GM12892 (cell line): ENCODE measurements at regions not wholly inside any gene's neighbourhood (a gene's known extent, or its start where the extent isn't known, plus 50 kb on each side); places are given as distances from the start of the nearest gene placed in this dataset.

ENCODE experiments used
- DNase-seq: peaks from one replicate; pipeline ENCODE4 v3.0.0; 2011; ENCODE audit not compliant: insufficient read length
- FAIRE-seq: peaks from 2 replicates; lab custom pipeline; 2011; peaks lifted over from hg19 to GRCh38; lab: Jason Lieb, UNC
- POLR2A ChIP-seq: IDR thresholded peaks from 2 replicates; pipeline ENCODE4 v1.6.1; 2011; ENCODE audit warnings: low read depth, low read length, control low read depth
- POLR2AphosphoS5 ChIP-seq: IDR thresholded peaks from 2 replicates; pipeline ENCODE4 v1.6.1; 2011; ENCODE audit warnings: low read depth, low read length, control low read depth
- TAF1 ChIP-seq: IDR thresholded peaks from 2 replicates; pipeline ENCODE4 v1.6.1; 2011; ENCODE audit warnings: low read depth, mild to moderate bottlenecking, control low read depth, low read length, borderline replicate concordance

DNA sequence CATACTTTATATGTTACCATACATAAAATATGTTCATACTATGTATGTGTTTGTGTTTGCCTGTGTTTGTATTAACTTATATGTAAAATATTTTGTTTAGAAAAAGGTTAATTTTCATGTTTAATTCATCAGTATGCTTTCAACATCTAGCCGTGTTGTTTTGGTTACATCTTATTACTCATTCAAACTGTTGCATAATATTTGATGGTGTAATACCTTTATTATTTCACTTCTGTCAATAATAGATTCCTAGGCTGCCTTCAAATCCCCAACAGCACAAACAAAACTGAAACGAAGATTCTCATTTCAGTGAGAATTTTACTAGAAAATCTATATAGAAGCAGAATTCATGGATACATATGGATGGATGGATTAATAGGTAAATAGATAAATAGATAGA, 462.3 kb upstream of the ADGRL3 start:
- no peak for DNase-seq
- TF ChIP-seq POLR2AphosphoS5 (no peak), TAF1 (no peak), POLR2A (no peak)
- no peak for FAIRE-seq

GRCh38 chr4:60743654-60744053, 456.5 kb upstream of the ADGRL3 start:
- FAIRE-seq (no peak), DNase-seq (no peak)
- TF ChIP-seq POLR2A: no peak
- no peak for TF ChIP-seq TAF1
- no peak for TF ChIP-seq POLR2AphosphoS5

DNA sequence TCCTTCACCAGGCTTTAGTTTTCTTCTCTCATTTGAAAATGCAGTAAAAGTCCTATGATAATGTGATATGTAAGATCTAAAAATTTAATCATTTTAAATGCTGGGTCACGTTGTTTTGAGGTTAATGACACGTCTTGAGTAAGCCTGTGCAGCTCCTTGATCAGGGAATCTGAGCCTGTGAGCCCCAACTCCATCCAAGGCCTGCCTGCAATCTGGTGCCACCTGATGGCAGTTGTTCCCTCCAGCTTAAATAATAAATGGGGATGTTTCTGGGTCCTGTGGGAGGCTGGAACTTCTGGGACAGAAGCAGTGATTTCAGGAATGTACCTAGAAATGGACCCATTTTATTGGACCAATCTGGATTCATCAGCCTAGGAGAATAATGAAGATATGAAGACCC, 455.4 kb upstream of the ADGRL3 start:
- no peak for DNase-seq
- no peak for FAIRE-seq
- TF ChIP-seq TAF1 (no peak), POLR2AphosphoS5 (no peak), POLR2A (no peak)

DNA sequence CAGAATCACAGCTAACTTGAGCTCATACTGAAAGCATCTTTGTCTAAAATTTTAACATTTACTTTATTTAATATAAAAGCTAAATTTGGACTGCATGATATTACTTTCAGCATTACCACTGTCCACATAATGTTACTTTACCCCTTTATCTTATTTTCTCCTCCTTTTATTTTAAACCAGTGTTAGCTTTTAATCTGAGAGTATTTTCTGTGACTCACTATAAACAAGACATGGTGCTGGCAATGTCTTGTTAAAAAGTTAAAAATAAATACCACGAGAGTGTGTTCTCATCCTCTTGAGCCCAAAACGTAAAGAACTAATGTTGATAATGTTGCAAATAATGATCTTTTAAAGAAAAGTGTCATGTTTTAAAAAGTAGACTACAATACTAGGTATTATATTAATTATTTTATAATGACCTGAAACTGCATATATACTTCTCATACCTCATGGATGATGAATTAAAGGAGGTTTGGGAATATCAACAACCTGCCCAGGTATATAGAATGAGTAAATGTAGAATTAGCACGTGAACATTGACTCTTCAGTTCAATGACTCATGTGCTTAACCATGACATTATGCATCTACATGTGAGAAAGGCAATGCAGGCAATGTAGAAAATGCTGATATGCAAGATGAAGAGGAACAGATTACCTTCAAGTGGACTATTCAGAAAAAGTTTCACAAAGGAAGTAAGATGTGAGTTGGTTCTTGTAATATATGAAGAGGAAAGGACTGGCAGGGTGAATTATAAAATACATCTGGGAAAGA, 454.1 kb upstream of the ADGRL3 start:
- DNase-seq (no peak), FAIRE-seq (no peak)
- TF ChIP-seq TAF1 (no peak), POLR2AphosphoS5 (no peak), POLR2A (no peak)

DNA sequence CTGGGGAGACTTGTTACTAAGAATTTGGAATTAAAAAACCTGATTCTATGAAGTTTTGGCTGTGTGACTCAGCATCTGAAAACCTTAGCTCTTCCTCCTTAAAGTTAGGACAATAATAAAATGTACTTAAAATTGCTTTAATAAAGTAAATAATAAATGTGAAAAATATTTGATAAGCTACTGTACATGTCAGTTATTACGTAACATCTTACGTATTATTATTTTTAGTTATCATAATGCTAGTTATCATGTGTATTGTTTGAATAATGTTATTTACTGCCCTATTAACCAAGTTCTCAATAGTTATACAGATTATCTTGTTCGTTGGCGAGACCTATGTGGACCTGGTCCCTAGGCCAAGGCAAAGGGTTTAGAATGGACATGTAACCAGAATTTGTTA, 449.2 kb upstream of the ADGRL3 start:
- no peak for DNase-seq
- no peak for FAIRE-seq
- TF ChIP-seq POLR2AphosphoS5 (no peak), POLR2A (no peak), TAF1 (no peak)

- DNase-seq: no peak
- FAIRE-seq: no peak
- no peak for TF ChIP-seq POLR2AphosphoS5
- no peak for TF ChIP-seq POLR2A
- no peak for TF ChIP-seq TAF1
These were observed 442.0 kb upstream of the ADGRL3 start for GRCh38 chr4:60757986-60758680.

DNA sequence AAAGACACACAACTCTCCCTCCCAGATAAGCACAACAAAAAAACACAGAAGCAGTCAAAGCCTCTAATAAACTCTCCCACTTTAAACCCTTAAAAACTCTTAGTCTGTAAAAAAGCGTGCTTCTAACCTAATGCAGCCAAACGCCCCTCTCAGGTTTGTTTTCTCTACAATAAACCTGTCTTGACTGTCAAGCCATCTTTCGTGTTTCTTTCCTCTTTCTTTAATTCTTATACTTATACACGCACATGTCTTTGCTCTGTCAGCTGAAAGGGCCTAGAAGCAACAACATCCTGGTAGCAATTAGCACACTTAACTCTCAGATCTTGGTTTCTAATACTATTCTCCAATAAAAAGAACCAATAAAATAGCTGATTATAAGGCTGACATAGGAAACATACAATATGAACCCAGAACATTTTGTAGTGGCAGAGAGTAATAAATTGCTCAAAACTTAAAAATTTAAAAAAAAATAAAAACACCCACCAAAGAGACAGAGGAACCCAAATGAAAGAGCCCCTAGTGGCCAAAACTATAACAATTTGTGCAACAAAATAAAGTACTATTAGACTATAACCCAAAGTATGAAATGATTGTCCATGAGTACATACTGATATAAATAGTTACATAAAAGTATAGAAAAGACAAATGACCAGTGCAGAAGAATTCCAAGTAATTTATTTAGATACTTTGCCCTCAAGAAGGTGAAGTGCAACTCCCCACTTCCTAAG, 440.4 kb upstream of the ADGRL3 start:
- FAIRE-seq: no peak
- no peak for TF ChIP-seq TAF1
- no peak for TF ChIP-seq POLR2AphosphoS5
- no peak for TF ChIP-seq POLR2A
- DNase-seq: no peak

DNA sequence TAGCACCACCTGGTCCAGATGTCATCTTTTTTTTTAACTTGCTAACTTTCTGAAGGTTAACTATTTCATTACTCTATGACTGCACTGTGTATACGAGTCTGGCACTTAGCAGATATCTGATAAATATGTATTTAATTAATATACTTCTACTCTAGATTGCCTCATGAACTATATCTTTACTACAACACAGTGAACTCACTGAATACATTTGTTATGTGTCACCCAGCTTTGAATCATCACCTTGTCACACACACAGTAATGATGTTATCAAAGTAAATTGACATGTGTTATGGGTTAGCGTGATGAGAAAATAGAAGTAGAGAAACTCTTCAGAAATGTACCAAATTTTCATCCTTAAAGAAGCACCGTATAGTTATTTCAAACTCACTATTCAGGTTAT, 419.3 kb upstream of the ADGRL3 start:
- TF ChIP-seq POLR2AphosphoS5 (no peak), TAF1 (no peak)
- DNase-seq (no peak), FAIRE-seq (no peak)

DNA sequence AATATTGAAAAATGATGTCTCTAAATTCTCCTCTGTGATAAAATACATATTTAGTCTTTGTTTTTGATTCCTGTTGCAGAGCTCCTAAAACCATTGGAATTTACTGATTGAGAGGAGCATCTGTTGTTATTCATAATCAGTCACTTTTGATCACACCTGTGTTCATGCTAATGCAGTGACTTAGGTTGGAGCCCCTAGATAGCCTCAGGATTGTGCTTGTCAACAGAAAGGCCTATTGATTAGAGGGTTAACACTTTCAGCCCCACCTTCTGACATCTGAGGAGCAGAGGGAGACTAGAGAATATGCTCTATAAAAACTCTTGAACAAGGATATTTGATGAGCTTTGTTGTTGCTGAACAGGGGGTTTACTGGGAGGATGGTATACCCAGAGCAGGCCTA, 409.5 kb upstream of the ADGRL3 start:
- TF ChIP-seq POLR2A (no peak), TAF1 (no peak), POLR2AphosphoS5 (no peak)
- FAIRE-seq: no peak
- DNase-seq: no peak

- TF ChIP-seq POLR2A (no peak), TAF1 (no peak), POLR2AphosphoS5 (no peak)
- DNase-seq (no peak), FAIRE-seq (no peak)
These were observed 405.8 kb upstream of the ADGRL3 start for GRCh38 chr4:60794372-60794771.

DNA sequence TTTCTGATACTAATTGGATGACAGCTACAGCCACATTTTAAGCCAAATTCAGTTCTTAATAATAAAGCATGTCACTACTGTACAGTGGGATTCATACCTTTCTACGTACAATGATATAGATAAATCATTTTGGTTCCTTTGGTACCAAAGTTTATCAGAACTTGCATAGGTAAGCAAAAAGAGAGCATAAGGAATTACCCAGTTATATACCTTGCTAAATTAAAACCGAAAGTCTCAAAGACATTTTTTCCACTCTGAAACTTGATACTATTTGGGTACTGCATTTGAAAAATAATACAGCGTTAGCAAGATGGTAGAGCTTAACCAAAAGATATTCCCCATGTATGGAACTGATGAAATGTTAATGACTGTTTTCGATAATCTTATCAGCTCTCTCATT, 400.9 kb upstream of the ADGRL3 start:
- FAIRE-seq (no peak), DNase-seq (no peak)
- TF ChIP-seq TAF1: no peak
- no peak for TF ChIP-seq POLR2A
- TF ChIP-seq POLR2AphosphoS5: no peak

- DNase-seq (no peak), FAIRE-seq (no peak)
- TF ChIP-seq POLR2AphosphoS5 (no peak), TAF1 (no peak), POLR2A (no peak)
These were observed 399.4 kb upstream of the ADGRL3 start for GRCh38 chr4:60800701-60801100.
